Stimulated activated CD4-positive, alpha-beta T cell treated with anti-CD3 and anti-CD28 coated beads, TNF-alpha, amount 100 ng/mL, for 24 hours (primary cell): ENCODE measurements at regions not wholly inside any gene's neighbourhood (a gene's known extent, or its start where the extent isn't known, plus 50 kb on each side); places are given as distances from the start of the nearest gene placed in this dataset.

Source experiments
- DNase-seq, 3 experiments: peaks; one replicate each; pipeline ENCODE4 v3.0.0-alpha.2; 2020; ENCODE audit warnings: low read depth in 3 of 3

DNA sequence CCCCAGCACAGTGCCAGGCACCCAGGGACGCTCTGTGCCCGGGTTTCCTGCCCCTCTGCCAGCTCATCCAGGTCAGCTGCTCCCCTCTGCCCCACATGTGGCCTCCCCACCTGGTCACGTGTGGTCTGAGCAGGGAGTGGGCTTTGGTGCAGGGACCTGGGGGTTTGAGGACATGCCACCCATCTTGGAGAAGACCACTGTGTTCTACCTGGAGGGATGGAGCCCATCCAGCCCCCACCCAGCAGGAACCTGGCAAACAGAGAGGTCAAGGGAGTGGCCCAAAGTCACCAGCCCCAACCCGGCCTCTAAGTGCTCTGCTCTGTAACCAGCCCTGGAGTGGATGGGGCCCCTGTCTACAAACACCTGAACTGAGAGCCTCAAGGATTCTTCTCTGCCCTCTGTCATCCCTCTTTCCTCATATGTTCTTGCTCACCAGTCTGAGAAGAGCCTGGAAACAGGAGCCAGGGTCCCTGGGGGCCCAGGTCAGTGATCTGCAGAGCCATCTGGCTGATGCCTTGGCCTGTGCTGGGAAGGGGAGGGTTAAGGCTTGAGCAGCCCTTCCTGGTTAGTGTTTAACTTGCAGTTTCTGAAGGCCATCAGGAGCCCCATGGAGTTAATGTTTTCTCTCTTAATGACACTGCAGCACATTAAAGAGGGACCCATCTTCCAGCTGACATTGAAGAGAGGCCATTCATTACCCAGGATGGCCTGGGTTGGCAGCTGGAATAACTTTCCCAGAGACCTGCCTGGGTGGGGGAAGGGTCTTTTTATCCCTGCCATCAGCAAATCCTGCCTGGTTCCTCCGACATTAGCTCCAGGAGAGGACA, 235.4 kb downstream of the PTPRU start:
- DNase-seq, result no peak

DNA sequence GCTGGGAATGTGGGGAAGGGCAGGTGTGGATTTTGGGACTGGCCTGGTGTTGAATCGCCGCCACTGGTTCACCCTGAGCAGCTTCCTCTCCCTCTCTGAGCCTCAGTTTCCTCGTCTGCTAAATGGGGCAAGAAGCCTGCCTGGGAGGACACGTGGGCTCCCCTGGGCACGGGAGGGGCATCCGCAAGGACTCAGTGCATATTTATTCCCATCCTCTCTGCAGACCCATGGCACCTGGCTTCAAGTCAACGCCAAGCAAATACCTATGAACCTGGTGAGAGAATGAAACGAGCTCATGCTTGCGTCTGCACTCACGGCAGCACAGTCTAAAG, 234.4 kb downstream of the PTPRU start:
- DNase-seq, result no peak

DNA sequence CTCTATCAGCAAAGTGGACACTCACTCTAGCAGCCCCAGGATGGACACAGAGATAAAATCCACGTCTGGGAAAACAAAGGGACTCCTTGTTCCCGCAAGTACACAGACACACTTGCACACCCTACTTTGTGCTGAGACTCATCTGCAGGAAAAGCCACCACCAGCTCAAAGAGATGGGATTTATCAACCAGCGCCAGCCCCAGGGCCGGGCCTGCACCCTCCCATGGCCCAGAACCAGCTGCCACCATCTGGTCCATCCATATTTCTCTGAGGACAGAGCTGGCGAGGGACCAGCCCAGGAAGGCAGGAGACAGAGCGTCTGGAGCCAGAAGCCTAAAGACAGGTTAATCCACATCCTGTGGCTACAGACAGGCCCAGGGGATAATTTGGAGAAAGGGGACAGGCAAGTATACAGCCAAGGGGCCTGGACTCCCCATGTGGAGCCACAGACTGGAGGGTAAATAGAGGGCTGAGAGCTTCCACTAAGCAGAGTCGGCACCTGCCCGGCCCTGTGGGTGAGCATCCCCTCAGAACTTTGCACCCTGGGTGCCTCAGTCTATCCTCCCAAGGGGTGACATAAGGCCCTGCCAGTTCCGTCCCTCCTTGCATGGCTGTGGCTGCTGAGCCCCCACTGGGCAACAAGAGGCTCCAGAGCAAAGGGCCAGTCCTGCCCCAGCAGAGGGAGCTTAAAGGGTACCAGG, 233.9 kb downstream of the PTPRU start:
- no peak for DNase-seq

DNA sequence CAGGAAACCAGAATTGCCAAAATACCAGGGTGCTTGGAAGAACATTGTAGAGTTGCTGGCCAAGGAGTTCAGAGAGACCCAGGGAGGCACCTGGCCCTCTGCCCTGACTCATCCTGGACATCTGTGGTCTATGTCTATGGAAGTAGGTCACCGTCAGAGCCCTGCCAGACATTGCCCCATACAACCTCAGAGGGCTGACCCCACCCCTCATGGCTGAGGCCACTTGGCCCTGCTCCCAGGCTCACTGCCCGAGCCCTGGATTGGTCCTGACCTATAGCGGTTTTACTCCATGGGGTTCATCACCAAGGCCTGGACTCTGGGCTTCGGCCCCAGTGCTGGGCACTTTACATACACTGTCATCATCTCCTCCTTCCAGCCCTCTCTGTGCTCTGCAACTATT, 233.1 kb downstream of the PTPRU start:
- no peak for DNase-seq

DNA sequence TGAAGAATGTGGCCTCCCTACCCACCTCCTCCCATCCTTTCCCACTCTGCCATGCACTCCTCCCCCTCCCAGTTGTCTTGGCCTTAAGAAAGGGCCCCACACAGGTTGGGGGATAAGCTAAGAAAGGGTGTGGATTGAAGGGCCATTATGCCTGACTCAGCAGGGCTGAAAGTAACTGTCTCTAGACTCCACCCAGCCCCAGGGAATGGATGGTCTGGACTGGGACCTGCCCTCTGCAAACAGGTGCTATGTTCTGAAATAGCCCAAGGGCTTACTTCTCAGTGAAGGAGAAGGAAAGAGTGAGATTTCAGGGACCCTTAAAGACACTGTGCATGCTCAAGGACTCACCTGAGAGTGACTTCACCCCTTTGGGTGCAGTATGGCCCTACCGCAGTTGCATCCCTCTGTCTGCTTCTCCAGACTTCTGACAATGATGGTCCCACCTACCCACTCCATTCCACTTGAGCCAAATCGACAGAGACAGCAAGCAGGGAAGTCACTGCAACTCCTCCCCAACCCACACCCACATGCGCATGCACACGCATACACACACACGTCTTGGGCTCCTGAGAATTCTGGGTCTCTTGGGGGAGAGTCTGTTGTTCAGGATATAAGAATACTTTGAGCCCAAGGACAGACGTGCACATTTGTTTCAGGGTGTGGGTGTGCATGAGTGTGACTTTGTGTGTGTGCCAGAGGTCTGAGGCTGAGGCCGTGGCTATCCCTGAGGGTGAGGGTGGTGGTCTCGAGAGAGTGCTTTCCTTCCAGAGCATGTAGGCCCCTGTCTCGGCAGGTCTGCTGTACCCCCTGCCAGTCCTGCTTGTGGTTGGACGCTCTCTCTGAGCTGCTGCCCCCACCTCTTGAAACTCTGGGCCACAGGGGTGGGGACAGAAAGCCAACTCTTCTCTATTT, 231.9 kb downstream of the PTPRU start:
- no peak for DNase-seq

DNA sequence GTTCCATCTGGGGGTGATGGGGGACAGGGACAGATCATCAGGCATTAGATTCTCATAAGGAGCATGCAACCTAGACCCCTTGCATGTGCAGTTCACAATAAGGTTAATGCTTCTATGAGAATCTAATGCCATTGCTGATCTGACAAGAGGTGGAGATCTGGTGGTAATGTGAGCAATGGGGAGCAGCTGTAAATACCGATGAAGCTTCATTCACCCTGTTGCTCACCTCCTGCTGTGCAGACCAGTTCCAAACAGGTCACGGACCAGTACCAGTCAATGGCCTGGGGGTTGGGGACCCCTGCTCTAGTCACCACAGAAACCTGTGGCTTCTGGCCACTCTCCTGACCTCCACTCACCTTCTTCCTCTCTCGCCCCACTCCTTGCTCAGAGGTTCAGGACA, 229.9 kb downstream of the PTPRU start:
- no peak for DNase-seq

DNA sequence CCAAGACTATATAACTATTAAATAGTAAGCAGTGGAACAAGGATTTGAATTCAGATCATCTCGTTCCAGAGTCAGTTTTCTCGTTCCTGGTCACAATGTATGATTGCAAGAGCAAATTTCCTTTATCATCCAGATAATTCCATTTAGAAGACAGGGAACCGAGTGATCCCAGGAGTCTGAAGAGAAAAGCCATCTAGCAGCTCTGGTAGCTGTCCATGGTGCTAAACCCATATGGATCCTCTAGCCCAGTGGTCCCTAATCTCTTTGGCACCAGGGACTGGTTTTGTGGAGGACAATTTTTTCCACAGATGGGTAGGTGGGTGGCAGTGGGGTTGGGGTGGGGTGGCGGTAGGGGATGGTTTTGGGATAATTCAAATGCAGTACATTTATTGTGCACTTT, 229.4 kb downstream of the PTPRU start:
- DNase-seq, result no peak

DNA sequence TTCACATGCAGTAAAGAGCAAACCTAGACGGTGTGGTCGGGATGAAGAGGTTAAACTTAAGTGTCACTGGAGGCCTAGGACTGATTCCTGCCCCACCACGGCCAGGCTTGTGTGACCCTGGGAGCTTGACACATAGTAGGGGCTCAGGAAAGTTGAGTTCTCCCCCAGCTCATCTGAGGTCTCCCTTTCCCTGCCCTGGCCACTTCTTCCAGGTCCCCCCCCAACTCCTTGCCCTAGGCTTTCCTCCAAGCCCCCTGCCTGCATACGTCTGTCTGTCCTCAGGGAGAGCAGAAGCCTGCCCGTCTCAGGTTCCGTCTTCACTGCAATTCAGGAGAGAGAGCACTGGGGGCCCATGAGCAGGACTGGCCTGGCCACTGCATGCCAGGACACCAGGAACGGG, 225.8 kb downstream of the PTPRU start:
- no peak for DNase-seq

DNA sequence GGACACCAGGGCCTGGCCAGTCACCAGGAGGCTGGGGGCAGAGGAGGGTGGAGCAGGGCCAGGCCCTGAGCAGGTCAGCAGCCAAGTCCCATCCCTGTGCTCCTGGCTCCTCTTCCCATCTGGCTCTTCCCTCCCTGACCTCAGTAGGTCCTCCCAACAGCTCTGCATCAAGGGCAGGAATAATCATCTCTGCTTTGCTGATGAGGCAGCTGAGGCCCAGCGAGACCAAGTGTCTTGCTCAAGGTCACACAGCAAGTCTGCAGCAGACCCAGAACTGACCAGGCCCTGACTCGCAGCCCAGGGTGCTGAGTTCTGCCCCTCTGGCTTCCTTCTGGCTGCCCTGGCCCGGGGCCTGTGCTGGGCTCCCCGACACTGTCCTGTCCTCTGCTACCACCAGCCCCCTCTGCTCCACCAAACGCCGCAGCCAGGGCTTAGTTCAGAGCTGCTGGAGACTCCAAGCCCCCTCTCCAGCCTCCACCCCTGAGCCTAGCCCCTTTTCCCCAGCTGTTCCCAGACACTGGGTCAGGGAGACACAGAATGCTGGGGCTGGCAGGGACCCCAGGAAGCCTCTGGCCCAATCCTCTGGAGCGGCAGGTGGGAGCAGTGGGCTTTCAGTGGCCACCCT, 224.9 kb downstream of the PTPRU start:
- DNase-seq, result no peak

DNA sequence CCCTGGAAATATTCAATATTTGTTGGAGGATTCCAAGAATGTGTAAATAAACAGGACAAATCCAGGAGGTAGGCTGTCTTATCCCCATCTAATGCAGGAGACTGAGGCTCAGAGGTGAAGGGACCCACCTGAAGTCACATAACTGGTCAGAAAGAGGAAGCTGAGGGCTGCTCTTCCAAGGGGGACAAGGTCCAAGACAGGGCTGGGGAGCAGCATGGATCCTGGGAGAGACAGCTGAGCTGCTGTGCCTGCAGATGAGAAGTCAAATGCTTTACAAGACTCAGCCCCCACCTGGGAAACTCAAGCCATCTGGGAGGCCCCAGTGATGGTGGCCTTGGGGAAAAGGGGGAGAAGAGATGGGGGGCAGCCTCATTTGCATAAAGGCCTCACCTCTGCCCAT, 224.4 kb downstream of the PTPRU start:
- no peak for DNase-seq

DNA sequence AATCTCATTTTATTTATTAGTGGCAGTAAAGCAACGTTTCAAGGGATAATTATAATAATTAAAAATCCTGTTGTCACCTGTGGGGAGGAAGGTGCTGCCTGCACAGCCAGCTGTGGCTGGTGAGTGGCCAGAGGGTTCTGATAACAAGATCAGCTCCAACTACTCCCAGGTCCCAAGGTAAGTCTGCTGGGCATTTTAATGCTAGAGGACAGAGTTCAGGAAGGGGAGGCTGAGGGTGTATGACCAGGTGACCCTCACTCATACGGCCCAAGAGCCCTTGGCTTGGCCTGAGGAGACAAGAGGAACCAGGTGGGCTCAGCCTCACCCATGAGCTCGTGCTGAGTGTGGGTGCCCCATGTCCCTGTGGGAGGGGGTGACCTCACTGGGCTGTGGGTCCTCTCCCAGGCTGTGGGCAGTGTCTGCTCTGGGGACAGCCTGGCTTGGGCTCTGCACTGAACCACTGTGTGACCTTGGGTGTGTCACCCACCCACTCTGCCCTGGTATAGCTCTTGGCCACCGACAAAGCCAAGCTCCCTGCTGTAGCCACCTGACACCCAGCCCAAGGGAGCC, 223.8 kb downstream of the PTPRU start:
- DNase-seq, result no peak

DNA sequence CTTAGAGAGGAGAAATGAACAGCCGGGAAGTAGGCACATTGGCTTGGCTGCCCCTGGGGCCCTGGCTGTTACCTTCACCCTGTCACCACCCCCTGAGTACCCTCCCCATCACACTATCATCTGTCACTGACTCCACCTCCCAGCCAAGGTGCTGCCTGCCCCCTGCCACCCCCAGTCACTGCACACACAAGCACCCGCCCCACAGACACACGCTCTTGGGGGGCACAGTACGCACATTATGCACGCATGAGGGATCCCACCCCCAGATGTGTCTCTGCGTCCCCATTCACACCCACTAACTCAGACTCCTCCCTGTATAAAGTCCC, 223.3 kb downstream of the PTPRU start:
- DNase-seq, result no peak

DNA sequence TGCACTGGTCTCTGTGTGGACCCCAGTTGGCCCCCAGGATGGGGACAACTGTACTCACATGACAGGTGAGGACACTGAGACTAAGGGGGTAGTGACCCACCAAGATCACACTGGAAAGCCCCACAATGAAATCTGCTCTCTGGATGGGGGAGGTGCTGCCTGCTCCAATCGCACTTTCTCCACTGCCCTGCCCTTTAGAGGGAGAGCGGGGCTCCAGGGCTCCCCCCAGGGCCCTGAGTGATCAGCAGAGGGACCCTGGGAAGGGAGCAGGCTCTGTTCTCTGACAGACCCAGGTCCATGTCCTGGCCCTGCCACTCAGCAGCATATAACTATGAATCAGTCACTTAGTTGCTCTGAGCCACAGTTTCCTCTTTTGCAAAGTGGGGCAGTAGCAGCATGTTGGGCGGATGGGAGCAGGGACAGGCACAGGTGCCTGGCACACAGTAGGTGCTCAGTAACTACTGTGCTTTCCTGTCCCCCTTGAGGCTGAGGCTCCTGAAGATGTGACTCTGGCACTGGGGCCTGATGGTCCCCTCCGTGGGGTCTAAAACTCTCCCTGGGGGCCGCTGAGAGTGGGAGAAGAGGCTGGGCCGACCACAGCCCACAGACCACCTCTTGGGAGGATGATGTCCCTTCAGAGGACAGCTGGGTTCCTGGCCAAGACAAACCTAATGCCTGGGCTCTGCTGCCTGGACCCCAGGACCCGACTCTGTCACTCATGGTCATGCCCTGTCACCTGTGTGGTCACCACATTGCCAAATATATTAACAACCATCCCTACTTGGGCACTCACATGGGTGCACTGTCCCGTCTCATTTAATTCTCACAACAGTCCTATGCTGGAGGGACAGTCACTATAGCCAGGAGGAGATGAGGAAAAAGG, 222.7 kb downstream of the PTPRU start:
- no peak for DNase-seq

DNA sequence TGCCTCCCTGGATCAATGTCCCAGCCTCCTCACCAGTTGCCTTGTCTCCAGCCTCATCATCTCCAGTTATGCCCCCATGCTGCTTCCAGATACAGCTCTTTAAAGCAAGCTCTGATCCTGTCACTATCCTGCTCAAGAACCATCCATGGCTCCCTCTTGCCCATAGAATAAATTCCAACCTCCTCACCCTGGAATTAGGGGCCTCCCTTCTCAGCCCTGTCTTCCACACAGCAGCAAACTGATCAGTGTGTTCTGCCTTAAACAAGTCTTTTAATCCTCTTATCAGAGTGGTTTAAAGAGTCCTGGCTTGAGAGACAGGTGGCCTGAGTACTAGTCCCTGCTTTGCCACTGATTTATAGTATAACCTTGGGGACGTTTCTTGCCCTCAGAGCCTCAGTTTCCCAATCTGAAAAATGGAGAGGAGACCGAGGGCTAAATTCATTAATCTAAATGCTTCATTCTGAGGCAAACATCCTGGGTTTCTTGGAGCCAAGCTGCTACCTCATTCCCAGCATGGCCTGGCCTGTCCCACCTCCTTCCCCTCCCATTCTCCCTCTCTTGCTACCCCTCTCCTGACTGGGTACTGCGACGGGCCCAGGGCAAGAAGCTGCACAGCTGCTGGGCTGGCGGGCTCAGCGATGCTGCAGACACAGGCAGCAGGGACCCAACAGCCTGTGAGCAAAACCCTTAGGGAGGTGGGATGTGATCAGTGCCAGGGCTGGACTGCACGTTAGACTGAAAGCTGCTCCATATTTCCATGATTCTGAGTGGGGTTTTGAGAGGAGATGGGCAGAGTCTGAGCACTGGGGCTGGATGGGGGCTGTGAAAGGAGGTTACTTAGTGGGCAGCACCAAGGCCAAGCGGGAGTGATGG, 221.4 kb downstream of the PTPRU start:
- no peak for DNase-seq

DNA sequence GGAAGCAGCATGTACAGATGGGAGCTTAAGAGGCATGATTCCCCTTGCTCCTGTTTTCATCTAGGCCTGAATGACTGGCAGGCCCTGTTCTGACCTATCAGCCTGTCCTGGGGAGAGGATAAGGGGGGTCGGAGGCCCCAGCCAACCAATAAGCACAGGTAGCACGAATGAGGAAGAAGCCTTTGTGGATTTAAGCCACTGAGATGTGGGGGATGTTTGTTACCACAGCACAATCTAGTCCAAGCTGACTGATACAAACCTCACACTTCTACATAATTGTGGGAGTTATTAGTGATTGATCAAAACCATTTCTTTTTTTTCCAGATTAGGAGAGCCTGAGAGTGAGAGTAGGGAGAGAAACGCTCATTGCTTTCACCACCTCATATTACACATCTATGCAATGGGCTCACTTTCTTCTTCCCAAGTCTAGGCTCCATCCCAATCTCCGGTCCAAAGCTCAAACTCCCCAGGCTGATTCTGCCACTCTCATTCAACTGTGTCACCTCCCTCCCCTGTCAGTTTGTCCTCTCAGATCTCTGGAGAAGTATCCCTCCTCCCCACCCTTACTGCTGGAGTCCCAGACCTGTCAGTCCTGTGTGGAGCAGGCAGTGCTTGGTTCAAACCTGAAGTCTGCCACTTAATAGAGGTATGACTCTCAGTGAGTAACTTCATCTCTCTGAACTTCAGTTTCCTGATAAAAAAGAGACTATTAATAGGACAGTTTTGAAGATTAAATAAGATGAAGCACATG, 220.5 kb downstream of the PTPRU start:
- DNase-seq, result no peak

DNA sequence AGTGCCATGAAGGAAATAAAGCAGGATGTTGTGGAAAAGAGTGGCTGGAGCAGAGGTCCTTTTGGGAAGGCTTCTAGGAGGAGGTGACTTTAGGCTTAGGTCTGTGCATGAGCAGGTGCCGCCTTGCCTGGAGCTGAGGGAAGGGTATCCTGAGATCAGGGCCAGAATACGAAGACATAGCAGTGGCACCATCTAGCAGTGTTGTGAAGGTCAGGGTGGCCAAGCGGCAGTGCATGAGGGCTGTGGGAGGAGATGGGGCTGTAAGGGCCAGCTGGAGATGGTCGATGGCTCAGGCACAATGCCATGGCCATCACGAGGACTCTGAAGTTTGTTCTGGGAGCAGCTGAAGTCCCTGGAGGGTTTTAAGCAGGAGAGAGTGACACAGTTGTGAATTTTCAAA, 219.5 kb downstream of the PTPRU start:
- DNase-seq, result no peak

DNA sequence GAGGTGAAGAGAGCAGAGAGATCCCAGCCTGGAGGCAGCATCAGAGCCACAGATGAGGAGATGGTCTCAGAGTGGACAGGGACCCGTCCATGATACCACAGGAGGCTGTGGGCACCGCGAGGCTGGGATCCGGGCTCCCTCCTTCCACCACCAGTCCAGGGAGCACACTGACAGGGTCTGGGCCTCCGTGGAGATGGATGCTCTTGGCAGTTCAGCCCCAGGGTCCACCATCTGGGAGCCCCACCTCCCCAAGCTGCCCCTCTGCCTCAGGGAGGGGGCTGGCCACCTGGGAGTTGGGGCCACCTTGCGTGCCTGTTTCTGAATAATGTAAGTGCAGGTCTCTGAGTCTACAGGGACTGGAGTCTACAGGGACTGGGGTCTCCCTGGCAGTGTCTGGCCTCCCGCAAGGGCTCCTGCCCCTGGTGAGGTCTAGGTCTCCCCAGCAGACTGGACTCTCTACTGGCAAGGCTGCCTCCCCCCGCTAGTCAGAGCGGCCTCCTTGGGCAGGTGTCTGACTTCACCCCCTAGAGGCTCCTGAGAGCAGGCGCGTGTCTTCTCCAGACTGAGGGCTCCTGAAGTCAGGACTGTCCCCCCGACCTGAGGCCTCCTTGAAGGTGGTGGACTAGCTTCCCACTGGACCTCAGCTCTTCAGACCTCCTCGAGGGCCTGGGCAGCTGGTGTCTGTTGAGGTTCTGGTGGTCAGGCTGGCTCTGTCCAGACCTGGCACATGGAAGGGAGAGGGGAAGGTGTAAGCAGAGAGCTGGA, 218.5 kb downstream of the PTPRU start:
- no peak for DNase-seq

DNA sequence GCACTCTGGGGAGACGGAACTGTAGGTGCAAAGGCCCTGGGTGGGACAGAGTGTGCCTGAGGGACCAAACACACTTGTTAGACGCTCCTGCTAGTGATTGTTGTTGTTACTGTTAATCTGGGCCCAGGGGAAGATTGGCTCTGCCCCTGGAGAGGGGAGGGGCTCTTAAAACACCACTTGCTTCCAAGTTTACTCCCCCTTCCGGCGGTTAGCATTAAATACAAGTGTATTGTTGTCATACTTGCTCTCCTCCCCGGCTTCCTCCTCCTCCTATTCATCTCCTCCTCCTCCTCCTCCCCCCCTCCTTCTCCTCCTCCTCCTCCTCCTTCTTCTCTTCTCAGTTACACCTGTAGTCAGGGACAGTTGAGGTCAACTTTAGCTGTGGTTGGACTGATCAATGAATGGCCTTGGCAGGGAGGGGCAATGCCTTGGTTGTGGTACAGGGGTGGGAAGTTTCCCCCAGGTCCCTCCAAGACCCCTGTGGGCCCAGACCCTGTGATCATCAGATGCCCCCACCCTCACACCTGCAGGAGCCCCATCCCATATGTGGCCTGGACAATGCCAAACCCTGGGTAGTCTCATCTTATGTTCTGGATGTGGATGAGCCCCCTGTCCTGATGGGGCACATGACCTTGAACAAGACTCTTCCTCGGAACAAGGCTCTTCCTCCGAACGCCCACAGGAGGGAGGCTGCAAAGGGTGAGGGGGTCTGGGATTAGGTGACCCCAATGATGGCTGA, 217.3 kb downstream of the PTPRU start:
- no peak for DNase-seq
